KMS-11 (cell line): ENCODE measurements at regions not wholly inside any gene's neighbourhood (a gene's known extent, or its start where the extent isn't known, plus 50 kb on each side); places are given as distances from the start of the nearest gene placed in this dataset.
A peak's percentile ranks its signal among the peaks of the same experiment; 100 is the strongest.

Experiments used
- H2AFZ ChIP-seq: fragments of 200-600 bp; sonication (generic); 2 replicates; pipeline ENCODE4 v1.6.1; 2016; ENCODE audit warnings: antibody characterized with exemption, mixed run types, low read depth
- H3K27ac ChIP-seq: fragments of 200-600 bp; sonication (generic); 2 replicates; pipeline ENCODE4 v1.6.1; 2016; ENCODE audit warnings: mild to moderate bottlenecking, mixed run types
- H3K27me3 ChIP-seq: fragments of 200-600 bp; sonication (generic); 2 replicates; pipeline ENCODE4 v1.6.1; 2017; ENCODE audit warnings: mild to moderate bottlenecking, low read depth, mixed run types, moderate library complexity; ENCODE audit not compliant: insufficient read depth
- H3K36me3 ChIP-seq: fragments of 200-600 bp; sonication (generic); 2 replicates; pipeline ENCODE4 v1.6.1; 2017; ENCODE audit warnings: mild to moderate bottlenecking, mixed run types; ENCODE audit not compliant: insufficient read depth
- H3K4me1 ChIP-seq: fragments of 200-600 bp; sonication (generic); 2 replicates; pipeline ENCODE4 v1.6.1; 2016; ENCODE audit warnings: mild to moderate bottlenecking, low read depth, mixed run types; ENCODE audit not compliant: poor library complexity, severe bottlenecking
- H3K4me2 ChIP-seq: fragments of 200-600 bp; sonication (generic); 2 replicates; pipeline ENCODE4 v1.7.0; 2016; ENCODE audit warnings: mild to moderate bottlenecking, mixed run types
- H3K4me3 ChIP-seq: fragments of 200-600 bp; sonication (generic); IDR thresholded peaks from 2 replicates; pipeline ENCODE4 v1.6.1; 2017; ENCODE audit warnings: low read depth, low read length, mixed read lengths; ENCODE audit not compliant: insufficient read depth
- H3K79me2 ChIP-seq: fragments of 200-600 bp; sonication (generic); 2 replicates; pipeline ENCODE4 v1.6.1; 2016; ENCODE audit warnings: low read depth, mixed run types; ENCODE audit not compliant: insufficient read depth
- H3K9ac ChIP-seq: fragments of 200-600 bp; sonication (generic); 2 replicates; pipeline ENCODE4 v1.6.1; 2016; ENCODE audit warnings: mild to moderate bottlenecking, mixed run types
- H4K20me1 ChIP-seq: fragments of 200-600 bp; sonication (generic); 2 replicates; pipeline ENCODE4 v1.6.1; 2016; ENCODE audit warnings: mild to moderate bottlenecking, mixed run types; ENCODE audit not compliant: insufficient read depth
- CTCF ChIP-seq: fragments of 200-600 bp; sonication (generic); conservative IDR thresholded peaks from 2 replicates; pipeline ENCODE4 v1.6.1; 2017; ENCODE audit warnings: low read depth, mild to moderate bottlenecking, antibody characterized with exemption, low read length, moderate library complexity, mixed read lengths

- H3K9ac ChIP-seq, result no peak overlapping the region
- H3K4me2 ChIP-seq, result no peak overlapping the region
- no peak overlapping the region for H3K4me3 ChIP-seq
- no peak for TF ChIP-seq CTCF
- H3K79me2 ChIP-seq, result no peaks in the 10 kb centered on the region
- H3K27me3 ChIP-seq, result no peaks in the 10 kb centered on the region
- no peaks in the 10 kb centered on the region for H4K20me1 ChIP-seq
- no peaks in the 10 kb centered on the region for H3K4me1 ChIP-seq
- H2AFZ ChIP-seq, result no peak overlapping the region
- no peaks in the 10 kb centered on the region for H3K36me3 ChIP-seq
- no peak overlapping the region for H3K27ac ChIP-seq
Observed at GRCh38 chr2:154608438-154608837, 90.1 kb upstream of the KCNJ3 start.

- Histone ChIP-seq H3K4me3 (no peak overlapping the region), H3K27ac (no peak overlapping the region), H3K9ac (no peak overlapping the region), H2AFZ (no peak overlapping the region), H4K20me1 (no peaks in the 10 kb centered on the region), H3K36me3 (no peaks in the 10 kb centered on the region), H3K27me3 (no peaks in the 10 kb centered on the region), H3K79me2 (no peaks in the 10 kb centered on the region), H3K4me2 (no peak overlapping the region), H3K4me1 (no peaks in the 10 kb centered on the region)
- TF ChIP-seq CTCF, result no peak
Observed at GRCh38 chr2:154614906-154615305, 83.6 kb upstream of the KCNJ3 start.

- Histone ChIP-seq H4K20me1 (no peaks in the 10 kb centered on the region), H2AFZ (no peak overlapping the region), H3K4me2 (no peak overlapping the region), H3K9ac (no peak overlapping the region), H3K36me3 (no peaks in the 10 kb centered on the region), H3K79me2 (no peaks in the 10 kb centered on the region), H3K27ac (no peak overlapping the region), H3K27me3 (no peaks in the 10 kb centered on the region), H3K4me1 (no peaks in the 10 kb centered on the region), H3K4me3 (no peak overlapping the region)
- no peak for TF ChIP-seq CTCF
Observed at GRCh38 chr2:154616659-154617058, 81.8 kb upstream of the KCNJ3 start.

- Histone ChIP-seq H3K4me3 (no peak overlapping the region), H2AFZ (no peak overlapping the region), H3K9ac (no peak overlapping the region), H3K27me3 (no peaks in the 10 kb centered on the region), H3K4me1 (no peaks in the 10 kb centered on the region), H3K4me2 (no peak overlapping the region), H3K27ac (no peak overlapping the region), H4K20me1 (no peaks in the 10 kb centered on the region), H3K79me2 (no peaks in the 10 kb centered on the region), H3K36me3 (no peaks in the 10 kb centered on the region)
- no peak for TF ChIP-seq CTCF
Observed at GRCh38 chr2:154620471-154620870, 78.0 kb upstream of the KCNJ3 start.

- Histone ChIP-seq H3K4me2 (no peak overlapping the region), H3K9ac (no peak overlapping the region), H3K27me3 (no peaks in the 10 kb centered on the region), H3K36me3 (no peaks in the 10 kb centered on the region), H3K4me1 (no peaks in the 10 kb centered on the region), H3K79me2 (no peaks in the 10 kb centered on the region), H2AFZ (no peak overlapping the region), H3K4me3 (no peak overlapping the region), H3K27ac (no peak overlapping the region), H4K20me1 (no peaks in the 10 kb centered on the region)
- TF ChIP-seq CTCF, result peak; percentile 90
Observed at GRCh38 chr2:154623819-154624218, 74.7 kb upstream of the KCNJ3 start.
